IMR-90 (cell line): ENCODE measurements at regions not wholly inside any gene's neighbourhood (a gene's known extent, or its start where the extent isn't known, plus 50 kb on each side); places are given as distances from the start of the nearest gene placed in this dataset.

Experiments used
- ATAC-seq: fragments of 200-7000 bp; cut with Tn5 transposase; 2 replicates; pipeline ENCODE4 v1.9.1; 2020; ENCODE audit warnings: low read depth, mild to moderate bottlenecking, moderate library complexity
- BruUV-seq: library from RNA; stranded (reverse); fragments of 400-500 nt; replicated peaks from 2 replicates; lab custom pipeline; 2021; lab: Mats Ljungman, UMichigan
- CTCF ChIA-PET: fragments of 300-600 bp; formaldehyde crosslinking; extraction: SDS; loops from one replicate; lab custom pipeline; 2021; ENCODE audit warnings: antibody characterized with exemption; lab: Yijun Ruan, JAX
- POLR2A ChIA-PET: fragments of 300-600 bp; sonication (Branson Sonifier 250); formaldehyde crosslinking; loops from one replicate; lab custom pipeline; 2022; ENCODE audit warnings: antibody characterized with exemption; ENCODE audit not compliant: unreplicated experiment; lab: Charles Lee
- DNase-seq: peaks from one replicate; pipeline ENCODE4 v3.0.0; 2013
- H2AFZ ChIP-seq: replicated peaks from 2 replicates; pipeline ENCODE3; 2013; ENCODE audit warnings: low read length, mild to moderate bottlenecking; ENCODE audit not compliant: poor library complexity
- H2AK5ac ChIP-seq: 2 replicates; pipeline ENCODE4 v1.6.1; 2013; ENCODE audit warnings: low read depth, low read length, inconsistent platforms
- H2AK9ac ChIP-seq: replicated peaks from 2 replicates; pipeline ENCODE3; 2013; ENCODE audit warnings: mild to moderate bottlenecking, low read depth, low read length, moderate library complexity; ENCODE audit not compliant: poor library complexity
- H2BK120ac ChIP-seq: 2 replicates; pipeline ENCODE4 v1.6.1; 2013; ENCODE audit warnings: low read depth, low read length, inconsistent platforms
- H2BK15ac ChIP-seq: 3 replicates; pipeline ENCODE4 v1.6.1; 2013; ENCODE audit warnings: low read depth, low read length, inconsistent platforms
- H2BK20ac ChIP-seq: 2 replicates; pipeline ENCODE4 v1.6.1; 2013; ENCODE audit warnings: low read depth, mild to moderate bottlenecking, inconsistent platforms, low read length, moderate library complexity
- H2BK5ac ChIP-seq: 2 replicates; pipeline ENCODE4 v1.6.1; 2013; ENCODE audit warnings: mild to moderate bottlenecking, low read depth, low read length, inconsistent platforms; ENCODE audit not compliant: poor library complexity, severe bottlenecking
- H3K14ac ChIP-seq: replicated peaks from 2 replicates; pipeline ENCODE4 v1.6.1; 2013; ENCODE audit warnings: low read depth, low read length, inconsistent platforms
- H3K18ac ChIP-seq: 2 replicates; pipeline ENCODE4 v1.6.1; 2013; ENCODE audit warnings: low read depth, low read length, control low read depth
- H3K23ac ChIP-seq: 2 replicates; pipeline ENCODE4 v1.6.1; 2013; ENCODE audit warnings: low read depth, low read length, inconsistent platforms
- H3K27ac ChIP-seq: 2 replicates; pipeline ENCODE4 v1.5.1; 2013; ENCODE audit warnings: mild to moderate bottlenecking, control low read depth, low read length; ENCODE audit not compliant: insufficient read depth
- H3K27me3 ChIP-seq: 2 replicates; pipeline ENCODE4 v1.6.1; 2013; ENCODE audit warnings: low read length; ENCODE audit not compliant: control insufficient read depth, insufficient read depth
- H3K36me3 ChIP-seq: 2 replicates; pipeline ENCODE4 v1.6.1; 2013; ENCODE audit warnings: low read length, mixed read lengths; ENCODE audit not compliant: control insufficient read depth, insufficient read depth
- H3K4ac ChIP-seq: 2 replicates; pipeline ENCODE4 v1.6.1; 2013; ENCODE audit warnings: low read depth, low read length, inconsistent platforms
- H3K4me1 ChIP-seq: 2 replicates; pipeline ENCODE4 v1.6.1; 2013; ENCODE audit warnings: low read length, mixed read lengths; ENCODE audit not compliant: control insufficient read depth, insufficient read depth
- H3K4me2 ChIP-seq: 2 replicates; pipeline ENCODE4 v1.6.1; 2013; ENCODE audit warnings: low read depth, mild to moderate bottlenecking, control low read depth, low read length, moderate library complexity
- H3K4me3 ChIP-seq: 2 replicates; pipeline ENCODE4 v1.5.1; 2013; ENCODE audit warnings: low read depth, mild to moderate bottlenecking, control low read depth, low read length, moderate library complexity; ENCODE audit not compliant: insufficient read depth
- H3K56ac ChIP-seq: 2 replicates; pipeline ENCODE4 v1.6.1; 2013; ENCODE audit warnings: low read length, inconsistent platforms; ENCODE audit not compliant: insufficient read depth; ENCODE audit errors: extremely low read depth
- H3K79me1 ChIP-seq, 2 experiments: 2 replicates each; pipeline ENCODE4 v1.6.1; 2013; ENCODE audit warnings: low read length in 2 of 2, inconsistent platforms in 1 of 2, low read depth in 1 of 2
- H3K9ac ChIP-seq: 2 replicates; pipeline ENCODE4 v1.6.1; 2013; ENCODE audit warnings: low read depth, low read length, control low read depth
- H3K9me1 ChIP-seq: 2 replicates; pipeline ENCODE4 v1.6.1; 2013; ENCODE audit warnings: low read length, inconsistent platforms; ENCODE audit not compliant: insufficient read depth
- H3K9me3 ChIP-seq: 2 replicates; pipeline ENCODE4 v1.6.1; 2013; ENCODE audit warnings: low read length; ENCODE audit not compliant: control insufficient read depth, insufficient read depth
- H4K20me1 ChIP-seq: 2 replicates; pipeline ENCODE4 v1.6.1; 2013; ENCODE audit warnings: low read length, inconsistent platforms; ENCODE audit not compliant: insufficient read depth
- H4K5ac ChIP-seq: 2 replicates; pipeline ENCODE4 v1.6.1; 2013; ENCODE audit warnings: mild to moderate bottlenecking, low read depth, low read length, control low read depth
- H4K8ac ChIP-seq, 2 experiments: 2 replicates each; pipeline ENCODE4 v1.6.1; 2013; ENCODE audit warnings: low read depth in 2 of 2, low read length in 2 of 2, control low read depth in 1 of 2, inconsistent platforms in 1 of 2
- H4K91ac ChIP-seq: 2 replicates; pipeline ENCODE4 v1.6.1; 2013; ENCODE audit warnings: low read depth, low read length, inconsistent platforms; ENCODE audit not compliant: insufficient read depth
- BHLHE40 ChIP-seq: fragments of 150-350 bp; IDR thresholded peaks from 2 replicates; pipeline ENCODE4 v1.6.1; 2016; ENCODE audit warnings: mild to moderate bottlenecking, low read depth, low read length
- CEBPB ChIP-seq: IDR thresholded peaks from 2 replicates; pipeline ENCODE4 v1.6.1; 2012; ENCODE audit warnings: low read depth, low read length, improper control_type of control experiment
- WGBS, 2 experiments: methylation state at CpG; one replicate each; pipeline versions ENCODE4 v1.1.5 to v1.1.7; 2013; ENCODE audit warnings: missing lambda C conversion rate in 2 of 2; ENCODE audit not compliant: insufficient read length in 1 of 2; ENCODE audit errors: extremely low coverage in 2 of 2; 5-methylcytosine and 5-hydroxymethylcytosine counted together
- dilution Hi-C: fragments of 300-500 bp; cut with HindIII; formaldehyde crosslinking; loops from one replicate; pipeline ENCODE4 v1.14.3; 2018; ENCODE audit warnings: low sequenced_read_pairs; ENCODE audit not compliant: unreplicated experiment
- in situ Hi-C: fragments of 300-500 bp; cut with MboI; formaldehyde crosslinking; loops from 3 replicates; pipeline ENCODE4 v1.14.3; 2019; ENCODE audit warnings: low sequenced_read_pairs, inconsistent platforms, mixed read lengths
- intact Hi-C: fragments of 100-400 bp; cut with micrococcal nuclease; formaldehyde crosslinking; loops from 2 replicates; pipeline ENCODE4 v1.10.0; 2022

GRCh38 chr2:236735825-236736238 lies 166.2 kb downstream of the ACKR3 start:
- Histone ChIP-seq H3K79me1 (no peaks in the 10 kb centered on the region), H4K20me1 (no peaks in the 10 kb centered on the region), H3K14ac (no peak overlapping the region), H3K9ac (no peak overlapping the region), H4K5ac (no peak overlapping the region), H3K9me1 (no peaks in the 10 kb centered on the region), H2AFZ (no peak overlapping the region), H2BK120ac (no peak overlapping the region), H3K4me1 (peaks cover 3% of the 10 kb centered on the region; the same call in 1 of the 2 replicates), H3K27ac (no peak overlapping the region), H3K27me3 (peaks cover 35% of the 10 kb centered on the region), H2BK15ac (no peak overlapping the region), H3K4me2 (no peak overlapping the region), H3K9me3 (no peaks in the 10 kb centered on the region), H4K8ac (no peak overlapping the region), H2AK9ac (no peak overlapping the region), H3K23ac (no peak overlapping the region), H2AK5ac (no peak overlapping the region), H3K56ac (no peak overlapping the region), H3K18ac (no peak overlapping the region), H3K4ac (no peak overlapping the region), H2BK20ac (no peak overlapping the region), H2BK5ac (no peak overlapping the region), H4K91ac (no peak overlapping the region), H3K36me3 (no peaks in the 10 kb centered on the region), H3K4me3 (no peak overlapping the region)
- BruUV-seq, result no TSS peak
- ChIA-PET CTCF (no interaction called here), POLR2A (no interaction called here)
- in situ Hi-C loops, result no loop called here
- no peak for TF ChIP-seq CEBPB
- no peak for TF ChIP-seq BHLHE40
- DNase-seq (no peak), ATAC-seq (no peak)
- 100% methylated on average over 2 of the region's 6 CpGs; no CpG with 5 or more reads in 1 of the 2 experiments for WGBS, 2 experiments
- dilution Hi-C loops, result no loop called here
- intact Hi-C loops, result no loop called here
